GM12801 (cell line): ENCODE measurements at regions not wholly inside any gene's neighbourhood (a gene's known extent, or its start where the extent isn't known, plus 50 kb on each side); places are given as distances from the start of the nearest gene placed in this dataset.

Experiments used
- CTCF ChIP-seq: IDR thresholded peaks from one replicate; pipeline ENCODE4 v1.5.1; 2011; ENCODE audit warnings: control low read depth; ENCODE audit not compliant: insufficient read length; ENCODE audit errors: extremely low read depth

- TF ChIP-seq CTCF, result no peak
Measured at GRCh38 chr9:15032860-15033259, 122.6 kb upstream of the FREM1 start.

- TF ChIP-seq CTCF, result no peak
Measured at GRCh38 chr9:15021146-15021545, 110.9 kb upstream of the FREM1 start.

- TF ChIP-seq CTCF, result no peak
Measured at GRCh38 chr9:15018096-15018637, 107.9 kb upstream of the FREM1 start.

- no peak for TF ChIP-seq CTCF
Measured at GRCh38 chr9:15010581-15010980, 100.4 kb upstream of the FREM1 start.

GRCh38 chr9:15007698-15008097, 97.5 kb upstream of the FREM1 start:
- TF ChIP-seq CTCF, result no peak

GRCh38 chr9:14994738-14995137, 84.5 kb upstream of the FREM1 start:
- no peak for TF ChIP-seq CTCF

GRCh38 chr9:14993901-14994554, 83.8 kb upstream of the FREM1 start:
- no peak for TF ChIP-seq CTCF
